ENCODE measurements at regions not wholly inside any gene's neighbourhood (a gene's known extent, or its start where the extent isn't known, plus 50 kb on each side); places are given as distances from the start of the nearest gene placed in this dataset.
"Not testable (repeated sequence)": the region's sequence is repeated elsewhere in the genome, so short reads cannot be mapped to it uniquely, and the experiment has no call there.

DNA sequence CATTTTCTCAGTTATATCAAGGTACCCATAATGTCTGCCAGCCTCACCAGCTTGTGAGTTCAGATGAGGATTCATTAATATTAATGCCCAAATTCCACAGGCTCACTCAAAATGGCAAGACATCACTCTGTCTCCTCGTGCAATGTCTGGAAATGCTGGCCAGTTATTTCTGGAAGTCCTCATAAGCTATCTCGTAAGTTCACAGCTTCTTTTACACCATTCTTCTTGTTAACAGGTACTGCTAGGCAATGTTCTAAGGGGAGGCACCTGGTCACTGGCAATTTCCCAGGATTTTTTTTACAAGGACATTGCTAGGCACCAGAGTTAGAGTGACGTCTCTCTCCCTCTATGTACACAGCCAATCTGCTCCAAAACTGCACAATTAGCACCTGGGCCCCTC, 80.2 kb upstream of the SEMA3C start:
- no peak for DNase-seq (ENCODE audit: low read depth, low spot score)

DNA sequence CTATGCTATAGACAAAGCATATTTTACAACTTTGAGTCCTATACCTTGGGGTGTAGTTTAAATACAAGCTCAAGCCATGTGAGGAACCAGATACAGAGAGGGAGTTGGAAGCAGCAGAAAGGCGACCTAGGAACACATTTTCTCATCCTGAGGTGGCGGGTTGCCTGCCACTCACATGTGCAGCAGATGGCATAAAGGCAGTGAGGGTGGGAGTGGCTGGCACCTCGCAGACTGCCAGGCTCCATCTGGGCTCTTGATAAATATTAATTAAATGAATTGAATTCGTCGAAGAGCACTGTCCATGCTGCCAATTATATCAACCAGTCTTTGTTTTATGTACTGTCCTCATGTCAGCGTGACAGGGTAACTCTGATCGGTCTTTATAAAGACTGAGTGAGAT, 79.0 kb upstream of the SEMA3C start:
- DNase-seq (ENCODE audit: low read depth, low spot score) = no peak

DNA sequence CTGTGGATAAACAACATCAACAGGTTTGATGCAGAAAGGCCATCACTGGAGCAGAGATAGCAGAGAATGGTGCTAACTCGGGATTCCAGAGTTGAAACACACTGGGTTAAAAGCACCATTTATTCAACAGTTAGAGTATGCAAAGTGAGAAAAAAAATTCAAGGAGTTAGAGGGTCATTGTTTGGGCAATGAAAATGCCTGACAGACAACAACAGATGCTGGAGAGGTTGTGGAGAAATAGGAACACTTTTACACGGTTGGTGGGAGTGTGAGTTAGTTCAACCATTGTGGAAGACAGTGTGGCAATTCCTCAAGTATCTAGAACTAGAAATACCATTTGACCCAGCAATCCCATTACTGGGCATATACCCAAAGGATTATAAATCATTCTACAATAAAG, 77.4 kb upstream of the SEMA3C start:
- DNase-seq (ENCODE audit: low read depth, low spot score) = not testable (repeated sequence)

DNA sequence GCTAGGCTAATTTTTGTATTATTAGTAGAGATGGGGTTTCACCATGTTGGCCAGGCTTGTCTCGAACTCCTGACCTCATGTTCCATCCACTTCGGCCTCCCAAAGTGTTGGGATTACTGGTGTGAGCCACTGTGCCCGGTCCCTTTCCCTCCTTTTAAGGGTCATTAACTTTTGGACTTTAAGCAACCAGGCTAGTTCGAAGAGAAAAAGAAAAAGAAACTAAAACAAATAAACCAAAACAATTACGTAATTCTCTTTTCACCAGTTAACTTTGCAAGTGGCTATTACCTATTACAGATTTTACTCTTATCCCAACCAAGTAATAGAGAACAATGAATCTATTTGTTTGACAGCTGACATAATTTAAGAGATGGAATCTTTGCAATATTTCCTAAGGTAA, 72.8 kb upstream of the SEMA3C start:
- no peak for DNase-seq (ENCODE audit: low read depth, low spot score)

DNA sequence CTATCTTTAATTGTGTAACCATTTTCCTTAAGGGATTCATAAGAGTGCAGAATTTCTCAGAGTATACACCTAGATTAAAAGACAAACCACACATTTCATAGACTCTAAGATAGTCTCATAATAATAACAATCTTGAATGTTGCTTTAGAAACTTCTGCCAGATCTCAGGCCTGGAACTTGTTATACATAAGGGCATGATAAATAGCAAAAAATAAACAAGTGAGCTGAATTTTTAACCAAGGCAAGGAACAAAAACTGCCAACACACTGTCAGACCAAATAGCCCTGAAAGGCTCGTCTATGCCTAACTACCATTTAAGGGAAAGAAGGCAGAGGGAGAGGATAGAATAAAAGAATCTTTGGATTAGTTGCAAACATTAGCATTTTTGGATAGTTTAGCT, 65.8 kb upstream of the SEMA3C start:
- DNase-seq (ENCODE audit: low read depth, low spot score) = no peak

DNA sequence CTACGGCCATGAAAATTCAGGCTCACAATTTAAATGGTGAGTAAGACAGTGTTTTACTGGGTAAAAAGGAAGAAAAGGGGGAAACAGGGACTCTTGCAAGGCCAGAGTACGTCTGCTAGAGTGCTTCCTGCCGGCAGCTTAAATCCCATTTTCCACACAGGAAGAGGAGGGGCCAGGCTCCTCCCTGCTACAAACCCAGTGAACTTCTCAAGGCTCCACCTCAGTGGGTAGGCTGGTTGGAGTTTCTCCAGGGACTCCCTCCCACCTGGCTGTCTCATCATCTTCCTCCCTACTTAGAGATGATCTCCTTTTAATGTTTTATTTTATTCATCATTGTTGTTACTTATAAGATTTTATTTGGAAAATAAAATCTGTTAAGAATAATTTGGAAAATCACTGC, 62.6 kb upstream of the SEMA3C start:
- DNase-seq (ENCODE audit: low read depth, low spot score) = no peak

DNA sequence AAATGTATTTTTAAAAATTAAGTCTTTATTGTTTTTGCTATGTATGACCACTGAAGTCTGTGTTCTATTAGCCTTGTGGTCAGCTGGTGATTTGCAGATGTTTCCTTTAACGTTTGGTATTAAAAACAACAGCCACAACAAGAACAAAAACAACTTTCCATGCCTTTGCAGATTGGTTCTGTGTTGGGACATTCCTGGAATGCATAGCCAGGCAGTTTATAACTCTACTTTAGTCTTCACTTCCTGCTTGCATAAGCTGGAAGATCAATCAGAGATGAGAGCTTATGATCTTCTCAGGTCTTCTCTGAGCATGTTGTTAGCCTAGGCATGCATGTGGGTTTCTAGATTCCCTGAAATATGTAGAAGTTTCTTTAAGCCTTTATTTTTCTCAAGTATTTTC, 58.9 kb upstream of the SEMA3C start:
- DNase-seq (ENCODE audit: low read depth, low spot score) = no peak

DNA sequence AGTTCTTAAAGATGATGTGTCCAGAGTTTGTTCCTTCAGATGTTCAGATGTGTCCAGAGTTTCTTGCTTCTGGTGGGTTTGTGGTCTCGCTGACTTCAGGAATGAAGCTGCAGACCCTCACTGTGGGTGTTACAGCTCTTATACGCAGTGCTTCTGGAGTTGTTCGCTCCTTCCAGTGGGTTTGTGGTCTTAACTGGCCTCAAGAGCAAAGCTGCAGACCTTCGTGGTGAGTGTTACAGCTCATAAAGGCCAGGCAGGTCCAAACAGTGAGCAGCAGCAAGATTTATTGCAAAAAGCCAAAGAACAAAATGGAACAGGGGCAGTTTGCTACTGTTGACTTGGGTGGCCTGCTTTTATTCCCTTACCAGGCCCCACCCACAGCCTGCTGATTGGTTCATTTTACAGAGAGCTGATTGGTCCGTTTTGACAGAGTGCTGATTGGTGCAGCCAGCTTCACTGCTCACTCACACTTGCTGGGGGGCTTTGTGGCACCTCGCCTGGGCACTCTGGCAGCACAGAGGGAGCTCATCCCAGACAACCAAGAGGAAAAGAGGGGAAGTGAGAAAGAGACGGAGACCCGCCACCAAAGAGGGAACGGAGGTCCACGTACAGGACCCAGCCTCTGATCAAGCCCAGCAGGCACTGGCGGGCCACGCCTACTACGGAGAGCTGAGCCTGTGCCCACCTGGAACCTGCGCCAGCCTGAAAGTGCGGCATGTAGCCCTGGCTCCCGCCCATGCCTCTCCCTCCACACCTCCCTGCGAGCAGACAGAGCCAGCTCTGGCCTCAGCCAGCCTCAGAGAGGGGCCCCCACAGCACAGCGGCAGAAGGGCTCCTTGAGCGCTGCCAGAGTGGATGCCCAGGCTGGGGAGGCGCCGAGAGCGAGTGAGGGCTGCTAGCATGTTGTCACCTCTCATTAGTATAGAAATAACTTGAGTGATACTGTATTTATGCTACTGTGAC, 55.8 kb upstream of the SEMA3C start:
- peak; percentile 28 for DNase-seq (ENCODE audit: low read depth, low spot score)

DNA sequence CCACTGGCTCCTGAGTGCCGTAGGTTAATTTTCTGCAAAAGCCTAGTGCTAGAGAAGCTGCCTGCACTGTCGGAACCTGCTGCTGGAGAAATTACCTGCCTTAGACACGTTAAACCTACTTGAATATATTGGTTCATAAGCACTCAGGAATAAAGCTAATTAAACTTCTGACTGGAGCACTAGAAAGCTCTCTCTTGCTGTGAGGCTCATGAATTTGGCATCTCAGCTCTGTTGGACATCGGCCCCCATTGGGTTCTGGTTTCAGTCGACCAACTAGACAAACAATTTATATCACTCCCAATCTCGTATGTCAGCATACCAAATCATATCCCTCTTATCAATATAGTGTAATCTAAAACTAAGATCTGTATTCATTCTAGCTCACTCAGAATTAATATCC, 52.4 kb upstream of the SEMA3C start:
- DNase-seq (ENCODE audit: low read depth, low spot score) = no peak
